ENCODE measurements at regions not wholly inside any gene's neighbourhood (a gene's known extent, or its start where the extent isn't known, plus 50 kb on each side); places are given as distances from the start of the nearest gene placed in this dataset.

DNA sequence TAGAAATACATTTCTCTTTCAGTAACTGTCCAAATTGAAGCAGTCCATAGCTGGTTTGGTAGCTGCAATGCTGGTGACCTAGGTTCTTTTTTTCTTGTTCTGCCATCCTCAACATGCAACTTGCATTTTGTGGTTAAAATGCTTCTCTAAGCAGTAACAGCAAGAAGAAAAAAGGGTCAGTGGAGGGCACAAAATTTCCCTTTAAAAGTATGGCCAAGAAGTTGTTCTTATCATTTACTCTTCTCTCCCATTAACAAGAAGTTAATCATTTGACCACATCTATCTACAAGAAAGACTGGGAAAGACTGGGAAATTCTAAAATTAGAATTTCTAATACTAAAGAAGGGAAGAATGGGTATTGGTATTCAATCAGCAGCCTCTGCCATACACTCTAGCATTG, 569.9 kb downstream of the CPS1 start:
- TF ChIP-seq POLR2A (IDR thresholded peaks at IDR 0.05; ENCODE audit: low read depth, low read length) (no peak), POLR2AphosphoS5 (IDR thresholded peaks at IDR 0.05; ENCODE audit: low read depth, low read length) (no peak), TAF1 (IDR thresholded peaks at IDR 0.05; ENCODE audit: low read depth, low read length) (no peak)
